Endothelial cell of umbilical vein (primary cell): ENCODE measurements at regions not wholly inside any gene's neighbourhood (a gene's known extent, or its start where the extent isn't known, plus 50 kb on each side); places are given as distances from the start of the nearest gene placed in this dataset.

Experiments used
- BruUV-seq: library from RNA; stranded (reverse); fragments of 400-500 nt; replicated peaks from 2 replicates; lab custom pipeline; 2021; lab: Mats Ljungman, UMichigan
- CTCF ChIA-PET: fragments of 300-600, 350-600 bp; sonication (Branson Sonifier 250); formaldehyde crosslinking; loops from one replicate; lab custom pipeline; 2021; ENCODE audit warnings: antibody characterized with exemption, inconsistent platforms; lab: Charles Lee
- POLR2A ChIA-PET: fragments of 300-600, 350-600 bp; sonication (Branson Sonifier 250); formaldehyde crosslinking; loops from one replicate; lab custom pipeline; 2021; ENCODE audit warnings: antibody characterized with exemption, inconsistent platforms; lab: Charles Lee
- DNase-seq: peaks from one replicate; pipeline ENCODE4 v3.0.0-alpha.2; 2011; ENCODE audit warnings: low read depth, low spot score
- FAIRE-seq: peaks from 2 replicates; lab custom pipeline; 2011; peaks lifted over from hg19 to GRCh38; lab: Jason Lieb, UNC
- H2AFZ ChIP-seq: 2 replicates; pipeline ENCODE4 v1.6.0; 2012; ENCODE audit warnings: low read depth, low read length, control low read depth, inconsistent platforms
- H3K27ac ChIP-seq: 2 replicates; pipeline ENCODE4 v1.5.1; 2011; ENCODE audit warnings: low read depth, mild to moderate bottlenecking, control low read depth, low read length, moderate library complexity; ENCODE audit not compliant: insufficient read depth
- H3K27me3 ChIP-seq, 2 experiments: 2 replicates each; pipeline versions ENCODE4 v1.6.0 to v1.6.1; 2011; ENCODE audit warnings: low read length in 2 of 2, mixed read lengths in 1 of 2; ENCODE audit not compliant: control insufficient read depth in 2 of 2, insufficient read depth in 2 of 2
- H3K36me3 ChIP-seq, 2 experiments: 2 replicates in 1 of 2; 3 replicates in 1 of 2; pipeline ENCODE4 v1.5.1; 2011; ENCODE audit warnings: low read length in 2 of 2, mild to moderate bottlenecking in 1 of 2, moderate library complexity in 1 of 2; ENCODE audit not compliant: control insufficient read depth in 2 of 2, insufficient read depth in 2 of 2; ENCODE audit errors: extremely low read depth in 1 of 2
- H3K4me1 ChIP-seq: 3 replicates; pipeline ENCODE4 v1.5.1; 2011; ENCODE audit warnings: mild to moderate bottlenecking, low read length; ENCODE audit not compliant: control insufficient read depth, insufficient read depth; ENCODE audit errors: extremely low read depth
- H3K4me2 ChIP-seq: 2 replicates; pipeline ENCODE4 v1.6.1; 2011; ENCODE audit warnings: low read length, control low read depth, mixed read lengths; ENCODE audit not compliant: insufficient read depth
- H3K4me3 ChIP-seq, 3 experiments: fragments of 200-600 bp in 1 of 3; sonication (generic), shearing (Covaris generic) in 1 of 3; replicated peaks in 1 of 3; 2 replicates each; pipeline ENCODE4 v1.5.1; 2011 to 2016; ENCODE audit warnings: control low read depth in 3 of 3, low read length in 3 of 3, mild to moderate bottlenecking in 2 of 3, inconsistent platforms in 1 of 3, low read depth in 1 of 3, moderate library complexity in 1 of 3; ENCODE audit not compliant: insufficient read depth in 1 of 3
- H3K79me2 ChIP-seq: 2 replicates; pipeline ENCODE4 v1.6.0; 2012; ENCODE audit warnings: low read length, inconsistent platforms; ENCODE audit not compliant: control insufficient read depth, insufficient read depth
- H3K9ac ChIP-seq: replicated peaks from 2 replicates; pipeline ENCODE3; 2011; ENCODE audit warnings: low read length, control low read depth; ENCODE audit not compliant: insufficient read depth; ENCODE audit errors: extremely low read depth
- H3K9me1 ChIP-seq: replicated peaks from 3 replicates; pipeline ENCODE4 v1.6.0; 2011; ENCODE audit warnings: mild to moderate bottlenecking, low read length; ENCODE audit not compliant: control insufficient read depth, insufficient read depth; ENCODE audit errors: extremely low read depth
- H3K9me3 ChIP-seq: replicated peaks from 2 replicates; pipeline ENCODE4 v1.5.1; 2012; ENCODE audit warnings: low read length, inconsistent platforms; ENCODE audit not compliant: control insufficient read depth, insufficient read depth
- H4K20me1 ChIP-seq: replicated peaks from 2 replicates; pipeline ENCODE3; 2011; ENCODE audit warnings: mild to moderate bottlenecking, low read length; ENCODE audit not compliant: control insufficient read depth, insufficient read depth; ENCODE audit errors: extremely low read depth
- CTCF ChIP-seq, 2 donors: IDR thresholded peaks; 1 replicate in 1 of 2; 2 replicates in 1 of 2; pipeline ENCODE4 v1.5.1; 2011; ENCODE audit warnings: low read length in 2 of 2, mild to moderate bottlenecking in 2 of 2, moderate library complexity in 2 of 2, control low read depth in 1 of 2, inconsistent platforms in 1 of 2, low read depth in 1 of 2; ENCODE audit not compliant: insufficient read depth in 1 of 2; ENCODE audit errors: extremely low read depth in 1 of 2
- EZH2 ChIP-seq: IDR thresholded peaks from 2 replicates; pipeline ENCODE4 v1.6.1; 2012; ENCODE audit warnings: borderline replicate concordance, low read depth, mild to moderate bottlenecking, moderate library complexity, low read length, inconsistent platforms; ENCODE audit not compliant: severe bottlenecking
- FOS ChIP-seq: IDR thresholded peaks from 2 replicates; pipeline ENCODE4 v1.6.1; 2011; ENCODE audit warnings: mild to moderate bottlenecking, low read length, moderate library complexity, borderline replicate concordance; ENCODE audit not compliant: insufficient read depth
- GATA2 ChIP-seq: IDR thresholded peaks from 2 replicates; pipeline ENCODE4 v1.7.0; 2011; ENCODE audit warnings: low read depth, mild to moderate bottlenecking, moderate library complexity, mixed read lengths, low read length; ENCODE audit not compliant: insufficient read length, insufficient read depth
- JUN ChIP-seq: IDR thresholded peaks from 2 replicates; pipeline ENCODE4 v1.6.1; 2011; ENCODE audit warnings: borderline replicate concordance, low read depth; ENCODE audit not compliant: insufficient read length, insufficient read depth
- MAX ChIP-seq: IDR thresholded peaks from 2 replicates; pipeline ENCODE4 v1.6.1; 2011; ENCODE audit not compliant: insufficient read depth, insufficient read length
- POLR2A ChIP-seq: IDR thresholded peaks from 2 replicates; pipeline ENCODE4 v1.6.1; 2012; ENCODE audit warnings: low read depth, mild to moderate bottlenecking, control low read depth, low read length
- POLR2AphosphoS5 ChIP-seq: IDR thresholded peaks from 2 replicates; pipeline ENCODE4 v1.6.1; 2012; ENCODE audit warnings: low read depth, mild to moderate bottlenecking, control low read depth, low read length, moderate library complexity; ENCODE audit not compliant: insufficient read depth
- dilution Hi-C: fragments of 300-500 bp; cut with MboI; formaldehyde crosslinking; loops from one replicate; pipeline ENCODE4 v1.15.0; 2019; ENCODE audit warnings: low sequenced_read_pairs; ENCODE audit not compliant: extremely low pct_ligation_motif_present
- intact Hi-C: fragments of 100-400 bp; cut with micrococcal nuclease; formaldehyde crosslinking; loops from one replicate; pipeline ENCODE4 v1.10.0; 2022

GRCh38 chr16:76787394-76787793, 403.6 kb upstream of the MON1B start:
- Histone ChIP-seq H2AFZ (no peak overlapping the region), H3K4me2 (no peak overlapping the region), H3K27ac (no peak overlapping the region), H4K20me1 (no peaks in the 10 kb centered on the region), H3K4me1 (no peaks in the 10 kb centered on the region), H3K9me3 (peaks cover 5% of the 10 kb centered on the region), H3K4me3 (no peak overlapping the region), H3K36me3 (no peaks in the 10 kb centered on the region), H3K27me3 (no peaks in the 10 kb centered on the region), H3K9me1 (no peaks in the 10 kb centered on the region), H3K9ac (no peak overlapping the region), H3K79me2 (no peaks in the 10 kb centered on the region)
- dilution Hi-C loops, result no loop called here
- CTCF ChIA-PET, result no interaction called here
- POLR2A ChIA-PET, result no interaction called here
- no peak for TF ChIP-seq CTCF (IDR thresholded peaks at IDR 0.05; ENCODE audit: extremely low read depth in 1 of 2, insufficient read depth in 1 of 2, low read depth in 1 of 2, low read length in 2 of 2)
- no peak for TF ChIP-seq GATA2
- no peak for TF ChIP-seq MAX
- no peak for TF ChIP-seq POLR2A
- no peak for TF ChIP-seq JUN
- no peak for TF ChIP-seq EZH2
- TF ChIP-seq FOS, result no peak
- no peak for TF ChIP-seq POLR2AphosphoS5
- no peak for FAIRE-seq
- intact Hi-C loops, result no loop called here
- DNase-seq, result no peak
- BruUV-seq, result no TSS peak
